ENCODE measurements at regions not wholly inside any gene's neighbourhood (a gene's known extent, or its start where the extent isn't known, plus 50 kb on each side); places are given as distances from the start of the nearest gene placed in this dataset.

DNA sequence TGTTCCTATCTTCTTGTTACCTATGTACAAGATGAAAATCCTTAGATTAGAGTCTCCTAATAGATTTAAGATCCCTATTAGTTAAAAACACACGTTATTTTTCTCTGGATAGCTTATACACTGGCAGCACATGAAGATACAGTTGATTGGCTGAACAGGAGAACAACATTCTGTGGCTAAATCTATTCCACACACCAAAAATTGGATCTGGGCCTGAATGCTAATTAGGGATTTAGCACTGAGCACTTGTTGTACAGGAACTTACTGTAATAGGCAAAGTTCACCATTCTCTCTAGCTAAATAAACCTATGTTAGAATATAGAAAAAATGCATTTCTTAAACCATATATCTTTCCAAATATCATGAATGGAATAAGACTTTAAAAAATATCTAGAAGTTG is 117.1 kb upstream of the PTGFR start:
- no peak overlapping the region for H3K27ac ChIP-seq (ENCODE audit: low read depth in 1 of 2, low read length in 1 of 2)
- peaks cover 0 to 1% (median 0%) of the 10 kb centered on the region in 5 donors for H3K4me1 ChIP-seq (ENCODE audit: control insufficient read depth in 5 of 5, insufficient read depth in 5 of 5, low read length in 5 of 5)
- TF ChIP-seq, protein P1, sequence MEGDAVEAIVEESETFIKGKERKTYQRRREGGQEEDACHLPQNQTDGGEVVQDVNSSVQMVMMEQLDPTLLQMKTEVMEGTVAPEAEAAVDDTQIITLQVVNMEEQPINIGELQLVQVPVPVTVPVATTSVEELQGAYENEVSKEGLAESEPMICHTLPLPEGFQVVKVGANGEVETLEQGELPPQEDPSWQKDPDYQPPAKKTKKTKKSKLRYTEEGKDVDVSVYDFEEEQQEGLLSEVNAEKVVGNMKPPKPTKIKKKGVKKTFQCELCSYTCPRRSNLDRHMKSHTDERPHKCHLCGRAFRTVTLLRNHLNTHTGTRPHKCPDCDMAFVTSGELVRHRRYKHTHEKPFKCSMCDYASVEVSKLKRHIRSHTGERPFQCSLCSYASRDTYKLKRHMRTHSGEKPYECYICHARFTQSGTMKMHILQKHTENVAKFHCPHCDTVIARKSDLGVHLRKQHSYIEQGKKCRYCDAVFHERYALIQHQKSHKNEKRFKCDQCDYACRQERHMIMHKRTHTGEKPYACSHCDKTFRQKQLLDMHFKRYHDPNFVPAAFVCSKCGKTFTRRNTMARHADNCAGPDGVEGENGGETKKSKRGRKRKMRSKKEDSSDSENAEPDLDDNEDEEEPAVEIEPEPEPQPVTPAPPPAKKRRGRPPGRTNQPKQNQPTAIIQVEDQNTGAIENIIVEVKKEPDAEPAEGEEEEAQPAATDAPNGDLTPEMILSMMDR (IDR thresholded peaks at IDR 0.05; ENCODE audit: control extremely low read depth, extremely low read depth), result no peak
- H3K27me3 ChIP-seq (ENCODE audit: control insufficient read depth in 3 of 3, insufficient read depth in 3 of 3, low read length in 2 of 3), result no peaks in the 10 kb centered on the region
- ATAC-seq (ENCODE audit: insufficient read depth, low FRiP score), result no peak
- H3K36me3 ChIP-seq (ENCODE audit: control insufficient read depth in 4 of 4, insufficient read depth in 4 of 4, low read length in 4 of 4), result no peaks in the 10 kb centered on the region
- 60 to 82% methylated on average over 1 of the region's 1 CpG for WGBS, 2 donors
- DNase-seq, result no peak
- H3K9ac ChIP-seq (ENCODE audit: insufficient read depth in 1 of 2, low read length in 2 of 2), result no peak overlapping the region
- no peaks in the 10 kb centered on the region for H3K9me3 ChIP-seq (ENCODE audit: control insufficient read depth in 4 of 4, insufficient read depth in 3 of 4, low read length in 3 of 4)
- no peak overlapping the region for H3K4me3 ChIP-seq

GRCh38 chr1:78375996-78376395 is 114.8 kb upstream of the PTGFR start:
- Histone ChIP-seq H3K9ac (ENCODE audit: insufficient read depth in 1 of 2, low read length in 2 of 2) (no peak overlapping the region), H3K9me3 (ENCODE audit: control insufficient read depth in 4 of 4, insufficient read depth in 3 of 4, low read length in 3 of 4) (no peaks in the 10 kb centered on the region), H3K4me1 (ENCODE audit: control insufficient read depth in 5 of 5, insufficient read depth in 5 of 5, low read length in 5 of 5) (peaks cover 0 to 1% (median 0%) of the 10 kb centered on the region in 5 donors), H3K4me3 (no peak overlapping the region), H3K36me3 (ENCODE audit: control insufficient read depth in 4 of 4, insufficient read depth in 4 of 4, low read length in 4 of 4) (no peaks in the 10 kb centered on the region), H3K27me3 (ENCODE audit: control insufficient read depth in 3 of 3, insufficient read depth in 3 of 3, low read length in 2 of 3) (no peaks in the 10 kb centered on the region), H3K27ac (ENCODE audit: low read depth in 1 of 2, low read length in 1 of 2) (no peak overlapping the region)
- ATAC-seq (ENCODE audit: insufficient read depth, low FRiP score) (no peak), DNase-seq (peak in 1 of 3 donors; percentile 5)
- TF ChIP-seq, protein P1 (IDR thresholded peaks at IDR 0.05; ENCODE audit: control extremely low read depth, extremely low read depth), result no peak
- 75 to 91% methylated on average over 3 of the region's 3 CpGs for WGBS, 2 donors

- H3K36me3 ChIP-seq (ENCODE audit: control insufficient read depth in 4 of 4, insufficient read depth in 4 of 4, low read length in 4 of 4), result no peaks in the 10 kb centered on the region
- H3K9me3 ChIP-seq (ENCODE audit: control insufficient read depth in 4 of 4, insufficient read depth in 3 of 4, low read length in 3 of 4), result no peaks in the 10 kb centered on the region
- peaks cover 0 to 1% (median 0%) of the 10 kb centered on the region in 5 donors for H3K4me1 ChIP-seq (ENCODE audit: control insufficient read depth in 5 of 5, insufficient read depth in 5 of 5, low read length in 5 of 5)
- H3K9ac ChIP-seq (ENCODE audit: insufficient read depth in 1 of 2, low read length in 2 of 2), result no peak overlapping the region
- TF ChIP-seq, protein P1 (IDR thresholded peaks at IDR 0.05; ENCODE audit: control extremely low read depth, extremely low read depth), result no peak
- H3K4me3 ChIP-seq, result no peak overlapping the region
- no peak for ATAC-seq (ENCODE audit: insufficient read depth, low FRiP score)
- no peak for DNase-seq
- H3K27ac ChIP-seq (ENCODE audit: low read depth in 1 of 2, low read length in 1 of 2), result no peak overlapping the region
- no peaks in the 10 kb centered on the region for H3K27me3 ChIP-seq (ENCODE audit: control insufficient read depth in 3 of 3, insufficient read depth in 3 of 3, low read length in 2 of 3)
Observed at GRCh38 chr1:78377356-78377928, 113.3 kb upstream of the PTGFR start.

DNA sequence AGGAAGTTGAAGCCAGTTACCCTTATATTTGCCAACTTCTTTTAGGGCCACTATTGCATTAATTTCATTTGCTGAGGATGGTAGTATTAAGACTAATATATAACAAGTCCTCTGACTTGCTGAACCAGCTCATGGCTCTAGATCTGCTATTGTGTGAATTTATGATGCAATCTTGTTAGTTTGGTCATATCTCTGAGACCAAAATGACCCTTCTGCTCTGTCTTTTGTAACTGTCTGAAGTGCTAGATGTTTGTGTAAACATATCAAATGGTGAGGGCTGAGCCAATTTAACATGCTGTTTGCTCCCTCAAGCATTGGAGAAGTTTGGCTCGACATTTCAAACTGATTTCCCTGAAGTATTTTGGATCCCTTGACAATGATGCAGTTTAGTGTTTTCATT is 106.9 kb upstream of the PTGFR start:
- peak; percentile 41 for ATAC-seq (ENCODE audit: insufficient read depth, low FRiP score)
- Histone ChIP-seq H3K9ac (ENCODE audit: insufficient read depth in 1 of 2, low read length in 2 of 2) (no peak overlapping the region), H3K4me3 (no peak overlapping the region), H3K27me3 (ENCODE audit: control insufficient read depth in 3 of 3, insufficient read depth in 3 of 3, low read length in 2 of 3) (no peaks in the 10 kb centered on the region), H3K36me3 (ENCODE audit: control insufficient read depth in 4 of 4, insufficient read depth in 4 of 4, low read length in 4 of 4) (no peaks in the 10 kb centered on the region), H3K27ac (ENCODE audit: low read depth in 1 of 2, low read length in 1 of 2) (no peak overlapping the region), H3K9me3 (ENCODE audit: control insufficient read depth in 4 of 4, insufficient read depth in 3 of 4, low read length in 3 of 4) (no peaks in the 10 kb centered on the region), H3K4me1 (ENCODE audit: control insufficient read depth in 5 of 5, insufficient read depth in 5 of 5, low read length in 5 of 5) (no peaks in the 10 kb centered on the region)
- TF ChIP-seq, protein P1 (IDR thresholded peaks at IDR 0.05; ENCODE audit: control extremely low read depth, extremely low read depth), result no peak
- 48 to 60% methylated on average over 1 of the region's 1 CpG for WGBS, 2 donors
- peak in 1 of 3 donors; percentile 4 for DNase-seq
